BE2C (cell line): ENCODE measurements at regions not wholly inside any gene's neighbourhood (a gene's known extent, or its start where the extent isn't known, plus 50 kb on each side); places are given as distances from the start of the nearest gene placed in this dataset.

Source experiments
- DNase-seq: peaks from one replicate; pipeline ENCODE4 v3.0.0-alpha.2; 2020
- H3K27me3 ChIP-seq: fragments of 250-450 bp; sonication (Bioruptor Pico); 2 replicates; pipeline ENCODE4 v1.5.1; 2020; ENCODE audit warnings: mild to moderate bottlenecking
- H3K36me3 ChIP-seq: fragments of 250-450 bp; sonication (Bioruptor Pico); 2 replicates; pipeline ENCODE4 v1.5.1; 2020; ENCODE audit warnings: mild to moderate bottlenecking
- H3K4me1 ChIP-seq: fragments of 250-450 bp; sonication (Bioruptor Pico); 2 replicates; pipeline ENCODE4 v1.5.1; 2020
- H3K4me3 ChIP-seq: 2 replicates; pipeline ENCODE4 v1.5.1; 2011; ENCODE audit warnings: low read depth, low read length
- H3K9me3 ChIP-seq: fragments of 250-450 bp; sonication (Bioruptor Pico); 2 replicates; pipeline ENCODE4 v1.5.1; 2020
- TF ChIP-seq, protein P1 (sequence below): IDR thresholded peaks from 2 replicates; pipeline ENCODE4 v1.5.1; 2012; ENCODE audit warnings: mild to moderate bottlenecking, low read depth, low read length

GRCh38 chr1:234938135-234938534 lies 190.5 kb downstream of the TOMM20 start:
- Histone ChIP-seq H3K27me3 (no peaks in the 10 kb centered on the region), H3K4me3 (no peak overlapping the region), H3K36me3 (no peaks in the 10 kb centered on the region), H3K4me1 (no peaks in the 10 kb centered on the region), H3K9me3 (no peaks in the 10 kb centered on the region)
- TF ChIP-seq, protein P1, sequence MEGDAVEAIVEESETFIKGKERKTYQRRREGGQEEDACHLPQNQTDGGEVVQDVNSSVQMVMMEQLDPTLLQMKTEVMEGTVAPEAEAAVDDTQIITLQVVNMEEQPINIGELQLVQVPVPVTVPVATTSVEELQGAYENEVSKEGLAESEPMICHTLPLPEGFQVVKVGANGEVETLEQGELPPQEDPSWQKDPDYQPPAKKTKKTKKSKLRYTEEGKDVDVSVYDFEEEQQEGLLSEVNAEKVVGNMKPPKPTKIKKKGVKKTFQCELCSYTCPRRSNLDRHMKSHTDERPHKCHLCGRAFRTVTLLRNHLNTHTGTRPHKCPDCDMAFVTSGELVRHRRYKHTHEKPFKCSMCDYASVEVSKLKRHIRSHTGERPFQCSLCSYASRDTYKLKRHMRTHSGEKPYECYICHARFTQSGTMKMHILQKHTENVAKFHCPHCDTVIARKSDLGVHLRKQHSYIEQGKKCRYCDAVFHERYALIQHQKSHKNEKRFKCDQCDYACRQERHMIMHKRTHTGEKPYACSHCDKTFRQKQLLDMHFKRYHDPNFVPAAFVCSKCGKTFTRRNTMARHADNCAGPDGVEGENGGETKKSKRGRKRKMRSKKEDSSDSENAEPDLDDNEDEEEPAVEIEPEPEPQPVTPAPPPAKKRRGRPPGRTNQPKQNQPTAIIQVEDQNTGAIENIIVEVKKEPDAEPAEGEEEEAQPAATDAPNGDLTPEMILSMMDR = no peak
- no peak for DNase-seq

- TF ChIP-seq, protein P1 = no peak
- no peak for DNase-seq
- Histone ChIP-seq H3K27me3 (no peaks in the 10 kb centered on the region), H3K4me3 (no peak overlapping the region), H3K9me3 (no peaks in the 10 kb centered on the region), H3K36me3 (no peaks in the 10 kb centered on the region), H3K4me1 (no peaks in the 10 kb centered on the region)
These were observed 191.8 kb downstream of the TOMM20 start for GRCh38 chr1:234936612-234937389.

DNA sequence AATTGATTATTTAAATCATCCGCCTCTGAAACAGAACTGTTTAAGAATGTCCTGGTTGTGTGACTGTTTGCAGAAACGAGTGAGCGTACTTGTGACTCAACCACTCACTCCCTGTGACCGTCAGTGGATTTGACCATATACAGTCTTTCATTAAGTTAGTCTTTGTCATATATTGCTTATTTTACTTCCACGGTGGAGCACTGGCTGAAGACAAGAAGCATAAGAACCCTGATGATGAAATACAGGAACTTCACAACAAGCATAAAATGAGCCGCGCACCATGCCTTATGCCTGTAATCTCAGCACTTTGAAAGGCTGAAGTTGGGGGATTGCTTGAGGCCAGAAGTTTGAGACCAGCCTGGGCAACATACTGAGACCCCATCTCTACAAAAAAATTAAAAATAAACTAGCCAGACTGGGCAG lies 194.0 kb downstream of the TOMM20 start:
- TF ChIP-seq, protein P1 = no peak
- H3K36me3 ChIP-seq = no peaks in the 10 kb centered on the region
- H3K4me3 ChIP-seq = no peak overlapping the region
- no peaks in the 10 kb centered on the region for H3K9me3 ChIP-seq
- no peaks in the 10 kb centered on the region for H3K27me3 ChIP-seq
- no peak for DNase-seq
- no peaks in the 10 kb centered on the region for H3K4me1 ChIP-seq

DNA sequence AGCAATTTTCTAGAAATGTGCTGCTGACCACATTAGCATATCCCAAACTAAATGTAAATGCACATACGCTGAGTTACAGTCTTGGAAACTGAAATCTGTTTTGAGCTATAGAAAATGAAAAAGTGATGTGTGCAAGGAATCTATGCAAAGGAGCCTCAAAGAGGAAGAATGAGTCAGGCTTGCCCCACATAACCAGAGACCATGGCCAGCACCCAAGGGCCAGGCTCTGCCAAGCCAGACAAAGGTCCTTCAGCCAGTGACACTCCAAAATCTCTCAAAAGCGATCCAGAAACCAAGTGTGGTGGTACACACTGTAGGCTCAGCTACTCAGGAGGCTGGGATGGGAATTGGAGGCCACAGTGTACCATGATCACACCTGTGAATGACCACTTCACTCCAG lies 195.2 kb downstream of the TOMM20 start:
- H3K4me1 ChIP-seq = no peaks in the 10 kb centered on the region
- no peaks in the 10 kb centered on the region for H3K27me3 ChIP-seq
- TF ChIP-seq, protein P1 = no peak
- H3K36me3 ChIP-seq = no peaks in the 10 kb centered on the region
- H3K4me3 ChIP-seq = no peak overlapping the region
- DNase-seq = no peak
- H3K9me3 ChIP-seq = no peaks in the 10 kb centered on the region

DNA sequence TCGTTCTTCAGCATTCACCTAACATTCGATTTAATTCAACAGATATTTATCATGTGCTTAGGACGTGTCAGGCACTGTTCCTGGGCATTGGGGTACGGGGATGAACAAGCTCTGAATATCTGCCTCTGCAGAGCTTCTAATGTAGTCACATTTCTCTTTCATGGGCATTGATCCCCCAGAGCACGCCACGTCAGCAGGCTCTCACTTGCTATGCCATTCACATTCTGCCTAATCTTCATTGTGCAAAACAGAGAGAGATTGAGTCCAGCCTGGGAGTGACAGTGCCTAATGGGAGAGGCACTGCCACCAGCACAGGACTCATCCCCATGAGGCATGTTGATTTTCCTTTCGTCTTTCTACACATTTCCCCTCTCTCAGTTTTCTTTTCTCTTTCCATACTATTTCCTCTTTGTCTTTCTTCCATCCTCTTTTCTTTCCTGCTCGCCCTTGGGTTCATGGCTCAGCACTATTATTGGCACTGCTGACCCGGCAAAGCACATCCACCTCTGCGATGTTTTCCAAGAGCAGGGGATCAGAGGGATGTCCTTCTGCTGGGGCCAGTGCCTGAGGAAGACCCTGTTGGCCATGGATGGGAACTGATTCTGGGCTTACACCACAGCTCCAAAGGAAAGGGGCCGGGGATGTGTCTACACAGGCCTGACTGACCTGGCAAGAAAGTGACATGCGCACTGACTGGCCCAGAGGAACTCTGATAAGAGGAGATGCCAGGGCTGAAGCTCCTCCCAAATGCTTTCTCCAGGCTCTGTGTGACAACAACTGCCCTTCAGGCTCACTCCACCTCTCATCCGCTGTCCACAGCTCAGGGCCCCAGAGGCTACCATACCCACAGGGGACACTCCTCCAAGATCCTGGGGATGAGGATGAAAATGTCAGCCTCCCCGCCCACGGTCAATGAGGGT lies 195.9 kb downstream of the TOMM20 start:
- Histone ChIP-seq H3K4me3 (no peak overlapping the region), H3K4me1 (no peaks in the 10 kb centered on the region), H3K27me3 (no peaks in the 10 kb centered on the region), H3K36me3 (no peaks in the 10 kb centered on the region), H3K9me3 (no peaks in the 10 kb centered on the region)
- no peak for DNase-seq
- TF ChIP-seq, protein P1 = no peak
